Muscle layer of duodenum (tissue), 2 donors: ENCODE measurements at regions not wholly inside any gene's neighbourhood (a gene's known extent, or its start where the extent isn't known, plus 50 kb on each side); places are given as distances from the start of the nearest gene placed in this dataset.

Experiments used
- H3K27ac ChIP-seq: one replicate; pipeline ENCODE4 v1.7.0; 2013; ENCODE audit warnings: mild to moderate bottlenecking, low read length
- H3K27me3 ChIP-seq: one replicate; pipeline ENCODE4 v1.7.0; 2013; ENCODE audit warnings: low read depth, mild to moderate bottlenecking, control low read depth, low read length
- H3K36me3 ChIP-seq, 2 donors: one replicate each; pipeline ENCODE4 v1.7.0; 2013; ENCODE audit warnings: low read length in 2 of 2, control low read depth in 1 of 2, mild to moderate bottlenecking in 1 of 2; ENCODE audit not compliant: insufficient read depth in 2 of 2, control insufficient read depth in 1 of 2
- H3K4me1 ChIP-seq, 2 donors: one replicate each; pipeline ENCODE4 v1.7.0; 2013; ENCODE audit warnings: low read length in 2 of 2, mild to moderate bottlenecking in 2 of 2, control low read depth in 1 of 2, moderate library complexity in 1 of 2; ENCODE audit not compliant: insufficient read depth in 2 of 2, control insufficient read depth in 1 of 2
- H3K4me3 ChIP-seq, 2 donors: one replicate each; pipeline ENCODE4 v1.7.0; 2013; ENCODE audit warnings: low read length in 2 of 2, low read depth in 1 of 2, mild to moderate bottlenecking in 1 of 2
- H3K9me3 ChIP-seq, 2 donors: one replicate each; pipeline ENCODE4 v1.7.0; 2013; ENCODE audit warnings: low read length in 2 of 2, control low read depth in 1 of 2, mild to moderate bottlenecking in 1 of 2; ENCODE audit not compliant: control insufficient read depth in 1 of 2
- donor health status: healthy.

DNA sequence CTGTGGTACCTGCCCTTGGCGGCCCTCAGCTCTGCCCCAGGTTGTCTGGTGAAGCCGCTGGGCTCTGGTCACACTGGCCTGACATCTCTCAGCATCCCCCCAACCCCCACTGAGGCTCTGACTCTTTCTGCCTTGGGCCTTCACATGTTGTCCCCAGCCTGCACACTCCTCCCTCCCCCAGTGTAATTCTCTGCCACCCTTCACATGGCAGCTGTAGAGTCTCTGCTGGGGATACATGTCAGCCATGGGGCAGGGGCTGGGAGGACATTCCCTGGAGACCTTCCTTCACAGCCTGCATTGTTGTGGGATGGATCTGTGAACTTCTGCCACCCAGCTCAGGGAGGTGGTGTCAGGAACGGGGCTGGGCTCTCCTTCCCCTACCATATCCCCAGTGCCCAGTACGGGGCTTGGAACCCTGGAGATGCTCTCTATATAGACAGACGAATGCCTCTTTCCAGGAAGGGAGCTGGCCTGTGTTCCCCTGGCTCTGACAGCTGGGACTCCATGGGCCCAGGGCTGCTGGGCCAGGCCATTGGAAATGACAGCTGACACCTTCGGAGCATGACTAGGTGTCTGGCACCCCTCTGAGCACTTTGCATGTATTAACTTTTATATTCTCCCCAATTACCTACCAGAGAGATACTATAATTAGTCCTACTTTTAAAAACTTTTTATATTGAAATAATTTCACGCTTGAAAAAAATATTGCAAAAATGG, 151.5 kb downstream of the INHBB start:
- H3K27ac ChIP-seq, result no peak overlapping the region
- no peaks in the 10 kb centered on the region for H3K27me3 ChIP-seq
- no peaks in the 10 kb centered on the region for H3K36me3 ChIP-seq
- no peaks in the 10 kb centered on the region for H3K9me3 ChIP-seq
- no peaks in the 10 kb centered on the region for H3K4me1 ChIP-seq
- no peak overlapping the region for H3K4me3 ChIP-seq

DNA sequence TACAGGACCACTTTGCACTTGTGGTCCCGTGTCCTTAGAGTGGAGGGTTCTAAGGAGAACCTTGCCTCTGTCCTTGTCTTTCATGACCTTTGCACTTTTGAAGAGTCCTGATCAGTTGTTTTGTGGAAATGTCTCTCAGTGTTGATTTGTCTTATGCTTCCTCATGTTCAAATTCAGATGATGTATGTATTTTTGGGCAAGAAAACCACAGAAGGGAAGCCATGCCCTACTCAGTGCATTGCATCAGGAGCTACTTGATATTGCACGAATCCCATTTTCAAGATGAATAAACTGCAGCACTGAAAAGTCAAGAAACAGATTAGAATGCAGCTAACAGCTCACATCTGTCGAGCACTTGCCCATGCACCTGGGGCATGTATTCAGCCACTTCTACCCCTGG, 152.2 kb downstream of the INHBB start:
- no peaks in the 10 kb centered on the region for H3K36me3 ChIP-seq
- no peaks in the 10 kb centered on the region for H3K4me1 ChIP-seq
- no peak overlapping the region for H3K4me3 ChIP-seq
- H3K27ac ChIP-seq, result no peak overlapping the region
- H3K27me3 ChIP-seq, result no peaks in the 10 kb centered on the region
- H3K9me3 ChIP-seq, result no peaks in the 10 kb centered on the region

DNA sequence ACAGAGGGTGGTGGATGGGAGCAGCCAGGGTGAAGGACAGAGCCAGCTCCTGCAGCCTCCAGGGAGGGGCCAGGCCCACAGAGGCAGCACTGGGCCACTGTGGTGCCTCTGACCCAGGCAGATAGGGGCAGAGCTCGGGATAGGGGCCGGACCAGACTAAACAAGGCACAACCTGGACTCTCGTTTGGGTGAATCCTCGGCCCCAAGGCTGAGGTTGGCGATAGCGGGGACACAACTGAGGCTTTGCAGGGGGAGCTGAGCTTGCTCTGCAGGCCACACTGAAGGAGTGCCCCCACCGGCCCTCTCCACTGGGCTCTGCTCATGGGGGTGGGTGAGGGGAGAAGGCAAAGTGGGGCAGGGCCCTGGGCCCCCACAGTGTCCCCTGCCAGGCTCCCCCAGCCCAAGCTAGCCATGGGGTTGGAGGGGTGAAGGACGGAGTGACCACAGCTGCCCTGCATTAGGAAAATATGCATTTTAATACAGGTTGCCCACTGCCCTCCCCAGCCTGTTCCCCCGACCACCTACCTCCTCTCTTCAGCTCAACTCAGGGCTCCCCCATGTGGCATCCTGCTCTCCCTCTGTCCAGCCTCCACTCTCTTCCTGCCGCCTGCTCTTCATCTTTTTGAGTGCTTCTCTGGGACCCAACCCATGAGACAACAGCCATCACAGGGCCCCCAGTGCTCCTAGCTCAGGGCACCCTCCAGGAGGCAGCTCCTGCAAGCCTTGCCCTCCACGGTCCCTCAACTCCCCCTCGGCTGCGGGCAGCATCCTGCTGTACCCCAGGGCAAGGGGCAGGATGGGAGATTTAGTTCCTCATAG, 152.8 kb downstream of the INHBB start:
- H3K27ac ChIP-seq, result no peak overlapping the region
- H3K9me3 ChIP-seq, result no peaks in the 10 kb centered on the region
- no peaks in the 10 kb centered on the region for H3K27me3 ChIP-seq
- no peaks in the 10 kb centered on the region for H3K4me1 ChIP-seq
- no peak overlapping the region for H3K4me3 ChIP-seq
- H3K36me3 ChIP-seq, result no peaks in the 10 kb centered on the region

DNA sequence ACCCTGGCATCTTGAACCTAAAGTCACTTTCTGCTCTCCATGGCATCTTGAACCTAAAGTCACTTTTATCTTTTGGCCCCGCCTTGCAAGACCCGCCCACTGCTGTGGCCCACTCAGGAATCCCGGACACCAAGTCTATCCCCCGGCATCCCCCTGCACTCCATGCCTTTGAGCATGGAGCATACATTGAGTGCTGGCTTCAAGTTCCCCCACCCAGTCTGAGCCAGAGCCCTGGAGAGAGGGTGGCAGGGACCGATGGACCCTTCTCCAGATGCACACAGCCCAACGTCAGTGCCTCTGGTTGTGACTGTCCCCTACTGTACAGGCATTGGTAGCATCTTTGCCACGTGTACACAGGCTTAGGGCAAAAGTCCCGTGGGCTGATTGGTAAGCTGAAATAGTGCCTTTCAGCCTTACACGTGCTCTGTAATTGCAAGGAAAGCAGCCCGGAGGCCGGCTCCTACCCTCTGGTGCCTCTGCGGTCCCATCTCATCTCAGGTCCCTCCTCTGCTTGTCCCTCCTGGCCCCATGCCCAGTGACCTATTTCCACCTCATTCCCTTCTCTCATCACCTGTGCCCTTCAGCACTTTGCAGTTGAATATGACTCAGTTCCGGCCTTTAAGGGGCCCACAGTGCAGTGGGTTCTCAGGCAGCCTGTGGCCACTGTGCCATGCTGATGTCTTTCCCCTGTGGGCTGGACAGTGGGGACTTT, 154.0 kb downstream of the INHBB start:
- H3K27me3 ChIP-seq, result no peaks in the 10 kb centered on the region
- H3K4me1 ChIP-seq, result no peaks in the 10 kb centered on the region
- no peak overlapping the region for H3K27ac ChIP-seq
- H3K36me3 ChIP-seq, result no peaks in the 10 kb centered on the region
- no peaks in the 10 kb centered on the region for H3K9me3 ChIP-seq
- no peak overlapping the region for H3K4me3 ChIP-seq

DNA sequence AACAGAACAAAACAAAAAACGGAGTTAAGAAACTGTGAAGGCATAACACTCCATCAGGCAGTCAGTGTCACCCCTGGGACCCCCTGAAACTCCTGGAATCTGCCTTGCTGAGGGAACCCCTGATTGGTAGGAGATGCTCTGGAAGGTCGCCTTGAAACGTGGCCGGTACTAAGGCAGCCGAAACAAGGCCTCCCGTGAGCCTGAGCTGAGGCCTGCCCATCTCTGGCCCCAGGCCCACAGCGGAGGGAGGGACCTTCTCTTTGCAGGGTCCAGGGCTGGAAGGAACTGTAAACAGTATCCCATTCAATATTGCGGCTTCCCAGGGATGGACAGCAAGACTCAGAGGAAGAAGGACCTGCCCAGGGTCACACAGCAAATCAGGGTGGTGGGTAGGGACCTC, 155.7 kb downstream of the INHBB start:
- Histone ChIP-seq H3K27me3 (no peaks in the 10 kb centered on the region), H3K9me3 (no peaks in the 10 kb centered on the region), H3K36me3 (no peaks in the 10 kb centered on the region), H3K4me3 (no peak overlapping the region), H3K4me1 (no peaks in the 10 kb centered on the region), H3K27ac (no peak overlapping the region)

DNA sequence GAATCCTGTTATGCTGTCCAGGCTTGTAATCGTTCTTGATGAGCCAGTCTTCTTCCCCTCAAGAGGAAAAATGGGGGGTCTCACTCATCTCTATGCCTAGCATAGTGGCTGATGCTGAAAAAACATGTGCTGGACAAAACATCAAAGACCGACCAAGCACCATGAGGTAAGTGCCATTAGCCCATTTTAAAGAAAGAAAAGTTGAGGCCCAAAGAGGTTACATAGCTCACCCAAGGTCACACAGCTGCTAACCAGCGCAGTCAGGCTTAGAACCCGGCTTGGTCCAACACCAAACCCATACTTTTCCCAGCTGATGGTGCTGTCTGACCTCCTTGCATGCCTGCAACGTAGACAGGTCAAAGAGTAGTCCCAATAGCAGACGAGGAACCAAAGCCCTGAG, 156.4 kb downstream of the INHBB start:
- no peaks in the 10 kb centered on the region for H3K36me3 ChIP-seq
- H3K9me3 ChIP-seq, result no peaks in the 10 kb centered on the region
- H3K4me1 ChIP-seq, result no peaks in the 10 kb centered on the region
- no peak overlapping the region for H3K4me3 ChIP-seq
- no peak overlapping the region for H3K27ac ChIP-seq
- no peaks in the 10 kb centered on the region for H3K27me3 ChIP-seq

DNA sequence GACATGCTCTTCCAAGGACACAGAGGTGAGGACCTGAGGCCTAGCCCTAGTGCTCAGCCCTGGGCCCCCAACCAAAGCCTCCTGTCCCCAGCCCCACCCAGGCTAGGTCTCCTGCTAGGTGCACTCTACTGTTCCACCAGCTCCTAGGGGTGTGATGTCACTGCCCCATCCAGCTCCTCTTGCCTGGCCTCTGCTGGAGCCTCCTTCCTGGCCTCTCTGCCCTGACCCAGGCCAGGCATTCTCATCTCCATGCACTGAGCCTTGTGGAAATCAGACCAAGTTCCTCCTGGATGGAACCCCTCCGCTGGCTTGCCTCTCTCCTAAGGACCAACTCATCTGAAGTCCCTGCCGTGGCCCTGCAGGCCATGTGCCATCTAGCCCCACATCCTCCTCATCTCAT, 156.8 kb downstream of the INHBB start:
- Histone ChIP-seq H3K27me3 (no peaks in the 10 kb centered on the region), H3K27ac (no peak overlapping the region), H3K4me1 (no peaks in the 10 kb centered on the region), H3K36me3 (no peaks in the 10 kb centered on the region), H3K4me3 (no peak overlapping the region), H3K9me3 (no peaks in the 10 kb centered on the region)

DNA sequence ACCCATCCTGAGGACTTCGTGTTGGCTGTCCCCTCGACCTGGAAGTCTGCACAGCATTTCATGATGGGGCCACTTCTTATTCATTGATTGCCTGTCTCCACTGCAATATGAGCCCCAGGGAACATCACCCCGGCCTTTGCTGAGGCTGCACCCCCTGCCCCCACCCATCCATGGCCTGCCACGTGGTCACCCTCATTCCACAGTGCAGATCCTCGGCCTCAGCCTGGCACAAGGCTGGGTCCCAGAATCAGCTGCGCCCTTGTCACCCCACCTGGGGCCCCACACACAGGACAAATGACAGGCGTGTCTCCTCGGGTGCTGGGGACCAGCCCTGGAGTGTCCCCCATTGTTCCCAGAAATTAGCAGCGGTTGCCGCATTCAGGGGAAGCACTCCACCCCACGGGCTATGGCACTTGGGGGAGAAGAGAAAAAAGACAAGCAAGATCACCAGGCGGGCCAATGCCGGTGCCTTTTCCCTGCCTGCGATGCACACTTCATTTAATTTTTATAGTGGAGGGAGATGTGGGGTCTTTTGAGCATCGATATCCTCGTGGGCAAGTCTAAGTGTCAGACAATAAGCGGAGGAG, 157.4 kb downstream of the INHBB start:
- no peaks in the 10 kb centered on the region for H3K4me1 ChIP-seq
- no peaks in the 10 kb centered on the region for H3K27me3 ChIP-seq
- H3K27ac ChIP-seq, result no peak overlapping the region
- H3K9me3 ChIP-seq, result no peaks in the 10 kb centered on the region
- no peak overlapping the region for H3K4me3 ChIP-seq
- H3K36me3 ChIP-seq, result no peaks in the 10 kb centered on the region

DNA sequence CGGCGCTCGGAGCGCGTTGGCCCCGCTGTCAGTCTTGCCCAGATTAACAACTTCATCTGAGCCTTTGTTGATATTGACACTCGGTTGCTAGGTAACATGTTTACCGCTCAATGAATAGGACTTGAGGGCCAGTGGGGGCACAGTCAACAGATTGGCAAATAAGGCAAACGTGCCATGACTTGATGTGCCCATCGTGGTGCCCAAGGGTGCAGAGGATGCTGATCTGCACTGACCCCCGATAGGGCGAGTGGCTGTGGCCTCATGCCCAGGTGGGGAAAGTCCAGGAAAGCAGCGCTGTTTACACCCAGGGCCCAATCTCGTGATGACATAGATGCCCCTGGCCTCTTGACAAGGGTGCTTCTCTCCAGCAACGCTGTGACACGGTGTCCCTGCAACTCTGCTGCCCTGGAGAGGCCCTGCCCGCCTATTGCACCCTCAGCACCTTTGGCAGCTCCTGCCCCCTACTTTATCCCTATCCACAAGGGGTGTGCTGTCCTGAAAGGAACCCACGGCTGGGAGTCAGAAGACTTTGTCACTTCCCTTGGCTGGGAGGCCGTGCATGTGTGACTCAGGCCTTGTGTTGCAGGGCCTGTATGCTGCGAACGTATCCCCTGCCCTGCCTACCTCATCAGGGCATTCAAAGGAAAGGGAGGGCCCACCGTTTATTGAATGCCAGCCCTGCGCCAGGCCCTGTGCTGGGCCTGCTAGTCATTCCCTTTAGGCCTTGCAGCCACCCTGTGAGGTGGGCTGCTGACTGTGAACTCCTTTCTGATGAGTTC, 158.0 kb downstream of the INHBB start:
- Histone ChIP-seq H3K4me3 (no peak overlapping the region), H3K9me3 (no peaks in the 10 kb centered on the region), H3K4me1 (no peaks in the 10 kb centered on the region), H3K27me3 (no peaks in the 10 kb centered on the region), H3K36me3 (no peaks in the 10 kb centered on the region), H3K27ac (no peak overlapping the region)

DNA sequence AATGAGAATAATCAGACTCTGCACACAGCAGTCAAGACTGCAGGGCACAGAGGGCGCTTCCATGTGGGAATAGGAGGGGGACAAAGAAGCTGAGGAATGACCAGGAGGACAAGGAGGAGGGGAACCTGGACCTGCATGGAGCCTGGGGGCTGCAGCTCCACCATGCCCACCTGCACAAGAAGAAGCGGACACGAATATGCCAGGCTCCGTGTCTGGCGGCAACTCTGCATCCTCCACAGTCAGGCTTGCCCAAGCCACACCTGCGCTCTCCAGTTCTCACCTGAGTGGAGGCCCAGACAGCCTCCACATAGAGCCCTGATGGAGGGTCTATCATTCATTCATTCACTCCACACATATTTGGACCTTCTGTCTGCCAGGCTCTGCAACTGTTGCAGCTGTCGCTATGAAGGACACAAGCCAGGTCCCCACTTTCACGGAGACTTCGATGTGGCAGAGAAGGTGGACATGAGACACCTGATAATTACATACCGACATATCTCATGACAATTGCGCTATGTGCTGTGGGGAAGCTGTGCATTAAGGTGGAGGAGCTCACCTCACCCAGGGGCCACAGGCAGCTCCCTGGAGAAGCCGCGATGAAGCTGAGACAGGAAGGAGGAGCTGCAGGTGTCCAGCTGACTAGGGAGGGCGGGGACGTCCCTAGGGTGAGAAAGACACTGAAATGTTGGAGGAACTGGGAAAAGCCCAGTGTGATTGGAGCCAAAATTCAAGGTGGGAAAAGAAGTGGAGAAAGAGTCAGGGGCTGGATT, 159.2 kb downstream of the INHBB start:
- Histone ChIP-seq H3K4me3 (no peak overlapping the region), H3K4me1 (no peaks in the 10 kb centered on the region), H3K36me3 (no peaks in the 10 kb centered on the region), H3K27me3 (no peaks in the 10 kb centered on the region), H3K27ac (no peak overlapping the region), H3K9me3 (no peaks in the 10 kb centered on the region)
